HEK293T (cell line): ENCODE measurements at regions not wholly inside any gene's neighbourhood (a gene's known extent, or its start where the extent isn't known, plus 50 kb on each side); places are given as distances from the start of the nearest gene placed in this dataset.

ENCODE experiments used
- FOXK2 ChIP-seq: fragments of 450-650 bp; IDR thresholded peaks from 2 replicates; pipeline ENCODE4 v1.6.1; 2016; ENCODE audit warnings: mild to moderate bottlenecking
- FOXM1 ChIP-seq: fragments of 450-650 bp; IDR thresholded peaks from 2 replicates; pipeline ENCODE4 v1.6.1; 2017; ENCODE audit warnings: mild to moderate bottlenecking, borderline replicate concordance
- LEF1 ChIP-seq: fragments of 450-650 bp; IDR thresholded peaks from 2 replicates; pipeline ENCODE4 v1.6.1; 2017; ENCODE audit warnings: mild to moderate bottlenecking, borderline replicate concordance
- NFRKB ChIP-seq: fragments of 450-650 bp; IDR thresholded peaks from 2 replicates; pipeline ENCODE4 v1.6.1; 2016; ENCODE audit warnings: mild to moderate bottlenecking, moderate library complexity

GRCh38 chr5:100303216-100303615, 232.0 kb upstream of the FAM174A start:
- no peak for TF ChIP-seq NFRKB
- TF ChIP-seq FOXK2: no peak
- no peak for TF ChIP-seq FOXM1
- TF ChIP-seq LEF1: no peak
